ENCODE measurements at regions not wholly inside any gene's neighbourhood (a gene's known extent, or its start where the extent isn't known, plus 50 kb on each side); places are given as distances from the start of the nearest gene placed in this dataset.

GRCh38 chr2:221343524-221343923 is 228.6 kb downstream of the EPHA4 start:
- DNase-seq: no peak

- no peak for DNase-seq
Observed at GRCh38 chr2:221345516-221345915, 226.6 kb downstream of the EPHA4 start.

- no peak for DNase-seq
Observed at GRCh38 chr2:221346411-221346810, 225.7 kb downstream of the EPHA4 start.

GRCh38 chr2:221347471-221347870 is 224.6 kb downstream of the EPHA4 start:
- DNase-seq: no peak

GRCh38 chr2:221350616-221351015 is 221.5 kb downstream of the EPHA4 start:
- DNase-seq: no peak

GRCh38 chr2:221353201-221353600 is 218.9 kb downstream of the EPHA4 start:
- no peak for DNase-seq

- DNase-seq: no peak
Observed at GRCh38 chr2:221360312-221360711, 211.8 kb downstream of the EPHA4 start.

GRCh38 chr2:221360742-221361141 is 211.4 kb downstream of the EPHA4 start:
- no peak for DNase-seq

GRCh38 chr2:221361633-221362032 is 210.5 kb downstream of the EPHA4 start:
- no peak for DNase-seq

GRCh38 chr2:221364672-221365071 is 207.4 kb downstream of the EPHA4 start:
- DNase-seq: no peak

Data from T-helper 9 cell (primary cell).